GM23338 (cell line): ENCODE measurements at regions not wholly inside any gene's neighbourhood (a gene's known extent, or its start where the extent isn't known, plus 50 kb on each side); places are given as distances from the start of the nearest gene placed in this dataset.

ENCODE experiments used
- ATAC-seq: fragments of 200-7000 bp; cut with Tn5 transposase; 3 replicates; pipeline ENCODE4 v1.9.1; 2020
- DNase-seq: peaks from one replicate; pipeline ENCODE4 v3.0.0-alpha.2; 2015; ENCODE audit warnings: low spot score
- H2AFZ ChIP-seq: fragments of 200-600 bp; sonication (generic); 2 replicates; pipeline ENCODE4 v1.8.0; 2016; ENCODE audit warnings: antibody characterized with exemption, mild to moderate bottlenecking, moderate library complexity
- H3F3A ChIP-seq: fragments of 200-600 bp; sonication (generic); replicated peaks from 2 replicates; pipeline ENCODE4 v1.8.0; 2017; ENCODE audit warnings: antibody characterized with exemption, mixed run types, low read depth
- H3K27ac ChIP-seq: fragments of 200-600 bp; sonication (generic); 2 replicates; pipeline ENCODE4 v1.6.1; 2016; ENCODE audit warnings: low read depth
- H3K27me3 ChIP-seq: fragments of 200-600 bp; sonication (generic); 2 replicates; pipeline ENCODE4 v1.8.0; 2016; ENCODE audit warnings: mild to moderate bottlenecking, mixed run types, moderate library complexity; ENCODE audit not compliant: insufficient read depth
- H3K36me3 ChIP-seq: fragments of 200-600 bp; sonication (generic); 2 replicates; pipeline ENCODE4 v1.8.0; 2016; ENCODE audit warnings: mild to moderate bottlenecking; ENCODE audit not compliant: insufficient read depth
- H3K4me1 ChIP-seq: fragments of 200-600 bp; sonication (generic); 2 replicates; pipeline ENCODE4 v1.8.0; 2016; ENCODE audit warnings: mild to moderate bottlenecking, moderate library complexity; ENCODE audit not compliant: insufficient read depth
- H3K4me2 ChIP-seq: fragments of 200-600 bp; sonication (generic); 2 replicates; pipeline ENCODE4 v1.7.1; 2017; ENCODE audit warnings: mixed run types
- H3K4me3 ChIP-seq: fragments of 200-600 bp; sonication (generic); 2 replicates; pipeline ENCODE4 v1.6.1; 2016; ENCODE audit warnings: mixed run types
- H3K79me2 ChIP-seq: fragments of 200-600 bp; sonication (generic); replicated peaks from 2 replicates; pipeline ENCODE4 v1.8.0; 2017; ENCODE audit warnings: mild to moderate bottlenecking; ENCODE audit not compliant: insufficient read depth
- H3K9me2 ChIP-seq: fragments of 200-600 bp; sonication (generic); 2 replicates; pipeline ENCODE4 v1.8.0; 2017; ENCODE audit not compliant: insufficient read depth
- H4K20me1 ChIP-seq: fragments of 200-600 bp; sonication (generic); replicated peaks from 2 replicates; pipeline ENCODE4 v1.8.0; 2017; ENCODE audit warnings: mild to moderate bottlenecking; ENCODE audit not compliant: insufficient read depth
- H3K27ac Mint-ChIP-seq: 2 replicates; pipeline ENCODE4 v1.8.0; 2020; ENCODE audit warnings: inconsistent platforms, mild to moderate bottlenecking, moderate library complexity, mixed read lengths
- H3K27me3 Mint-ChIP-seq: 3 replicates; pipeline ENCODE4 v1.8.0; 2022; ENCODE audit warnings: low read depth, mild to moderate bottlenecking, moderate library complexity, mixed read lengths, inconsistent platforms; ENCODE audit not compliant: insufficient read depth, poor library complexity
- H3K36me3 Mint-ChIP-seq: 3 replicates; pipeline ENCODE4 v1.8.0; 2021; ENCODE audit warnings: low read depth, mild to moderate bottlenecking, inconsistent platforms, moderate library complexity, mixed read lengths
- H3K4me1 Mint-ChIP-seq: 3 replicates; pipeline ENCODE4 v1.8.0; 2020; ENCODE audit warnings: mild to moderate bottlenecking, inconsistent platforms, mixed read lengths
- H3K4me3 Mint-ChIP-seq: 3 replicates; pipeline ENCODE4 v1.8.0; 2021; ENCODE audit warnings: moderate library complexity, mild to moderate bottlenecking, inconsistent platforms, mixed read lengths
- H3K9me3 Mint-ChIP-seq: 3 replicates; pipeline ENCODE4 v1.8.0; 2020; ENCODE audit warnings: moderate library complexity, mild to moderate bottlenecking, inconsistent platforms, mixed read lengths
- CREB1 ChIP-seq: fragments of 250-450 bp; sonication (Bioruptor Pico); IDR thresholded peaks from 2 replicates; pipeline ENCODE4 v1.5.0; 2020; ENCODE audit warnings: low read depth, mild to moderate bottlenecking, moderate library complexity
- CTCF ChIP-seq, 2 experiments: fragments of 200-600 bp in 1 of 2; sonication (generic) in 1 of 2; conservative IDR thresholded peaks; 2 replicates each; pipeline versions ENCODE4 v1.5.1 to v1.6.1; 2016 to 2017; ENCODE audit warnings: antibody characterized with exemption in 2 of 2, low read depth in 2 of 2, mild to moderate bottlenecking in 2 of 2, moderate library complexity in 1 of 2
- ETS1 ChIP-seq: IDR thresholded peaks from 2 replicates; pipeline ENCODE4 v1.6.1; 2016; ENCODE audit warnings: antibody characterized with exemption
- EZH2 ChIP-seq: fragments of 200-600 bp; sonication (generic); IDR thresholded peaks from one replicate; pipeline ENCODE4 v1.8.0; 2017; ENCODE audit warnings: antibody characterized with exemption, mild to moderate bottlenecking, low read depth; ENCODE audit not compliant: unreplicated experiment
- EZH2phosphoT487 ChIP-seq: fragments of 200-600 bp; sonication (generic); IDR thresholded peaks from one replicate; pipeline ENCODE4 v1.8.1; 2018; ENCODE audit warnings: antibody characterized with exemption; ENCODE audit not compliant: unreplicated experiment
- JUNB ChIP-seq: IDR thresholded peaks from one replicate; pipeline ENCODE4 v1.6.1; 2016; ENCODE audit warnings: antibody characterized with exemption; ENCODE audit not compliant: unreplicated experiment
- NANOG ChIP-seq: IDR thresholded peaks from 2 replicates; pipeline ENCODE4 v1.6.1; 2016; ENCODE audit warnings: antibody characterized with exemption, borderline replicate concordance
- POLR2AphosphoS5 ChIP-seq: IDR thresholded peaks from 2 replicates; pipeline ENCODE4 v1.6.1; 2016; ENCODE audit warnings: antibody characterized with exemption, low read depth
- REST ChIP-seq: IDR thresholded peaks from one replicate; pipeline ENCODE4 v1.6.1; 2018; ENCODE audit warnings: antibody characterized with exemption; ENCODE audit not compliant: unreplicated experiment
- STAT1 ChIP-seq: IDR thresholded peaks from one replicate; pipeline ENCODE4 v1.6.1; 2016; ENCODE audit warnings: antibody characterized with exemption; ENCODE audit not compliant: unreplicated experiment
- ZNF114 ChIP-seq: fragments of 250-450 bp; sonication (Bioruptor Pico); IDR thresholded peaks from 2 replicates; pipeline ENCODE4 v1.5.0; 2020; ENCODE audit warnings: mild to moderate bottlenecking, moderate library complexity
- ZNF331 ChIP-seq: fragments of 250-450 bp; sonication (Bioruptor Pico); IDR thresholded peaks from 2 replicates; pipeline ENCODE4 v1.5.0; 2020; ENCODE audit warnings: low read depth, mild to moderate bottlenecking, moderate library complexity
- ZNF462 ChIP-seq: fragments of 250-450 bp; sonication (Bioruptor Pico); IDR thresholded peaks from 2 replicates; pipeline ENCODE4 v1.5.0; 2020; ENCODE audit warnings: mild to moderate bottlenecking, moderate library complexity

GRCh38 chr5:84518862-84519261 is 134.2 kb upstream of the EDIL3 start:
- Histone ChIP-seq H3K4me1 (no peaks in the 10 kb centered on the region), H4K20me1 (no peaks in the 10 kb centered on the region), H3F3A (no peaks in the 10 kb centered on the region), H2AFZ (no peak overlapping the region), H3K79me2 (no peaks in the 10 kb centered on the region), H3K4me2 (no peak overlapping the region), H3K4me3 (no peak overlapping the region), H3K36me3 (no peaks in the 10 kb centered on the region), H3K9me2 (peaks cover 19% of the 10 kb centered on the region), H3K27me3 (no peaks in the 10 kb centered on the region), H3K27ac (no peak overlapping the region)
- H3K27ac Mint-ChIP-seq: no peak overlapping the region
- H3K9me3 Mint-ChIP-seq: no peaks in the 10 kb centered on the region; the same call in 1 of the 3 replicates
- no peak overlapping the region for H3K4me3 Mint-ChIP-seq
- TF ChIP-seq CREB1 (CRISPR knock-in tag) (no peak), ZNF331 (CRISPR knock-in tag) (no peak), REST (no peak), ZNF462 (CRISPR knock-in tag) (no peak), ETS1 (no peak), NANOG (no peak), CTCF (conservative IDR thresholded peaks at IDR 0.05; ENCODE audit: low read depth in 2 of 2) (no peak), STAT1 (no peak), JUNB (no peak), EZH2phosphoT487 (no peak), ZNF114 (no peak), EZH2 (no peak), POLR2AphosphoS5 (no peak)
- ATAC-seq (no peak), DNase-seq (no peak)
- no peaks in the 10 kb centered on the region for H3K4me1 Mint-ChIP-seq
- peaks cover 4% of the 10 kb centered on the region for H3K27me3 Mint-ChIP-seq
- H3K36me3 Mint-ChIP-seq: no peaks in the 10 kb centered on the region
